Amniotic stem cell (primary cell): ENCODE measurements at regions not wholly inside any gene's neighbourhood (a gene's known extent, or its start where the extent isn't known, plus 50 kb on each side); places are given as distances from the start of the nearest gene placed in this dataset.
"Not testable (repeated sequence)": the region's sequence is repeated elsewhere in the genome, so short reads cannot be mapped to it uniquely, and the experiment has no call there.

ENCODE experiments used
- DNase-seq: peaks from one replicate; lab custom pipeline; 2025; lab: John Stamatoyannopoulos, UW

DNA sequence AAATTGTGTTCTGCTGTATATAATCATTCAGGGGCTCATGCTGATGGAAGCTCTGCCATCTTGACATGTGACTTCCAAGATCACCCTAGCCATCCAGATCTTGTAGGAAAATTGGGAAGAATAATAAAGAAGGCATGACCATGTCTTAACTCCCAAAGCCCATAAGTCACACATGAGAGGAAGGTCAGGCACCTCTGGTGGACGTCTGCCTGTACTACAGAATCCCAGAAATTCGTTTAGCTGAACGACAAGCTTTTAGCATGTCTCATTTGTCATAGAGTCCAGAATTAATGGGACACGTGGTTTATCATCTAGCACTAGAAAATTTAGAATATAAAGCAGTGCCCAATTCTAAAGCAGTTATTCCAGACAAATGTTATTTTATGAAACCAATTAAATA lies 212.7 kb downstream of the CENPC start:
- no peak for DNase-seq

DNA sequence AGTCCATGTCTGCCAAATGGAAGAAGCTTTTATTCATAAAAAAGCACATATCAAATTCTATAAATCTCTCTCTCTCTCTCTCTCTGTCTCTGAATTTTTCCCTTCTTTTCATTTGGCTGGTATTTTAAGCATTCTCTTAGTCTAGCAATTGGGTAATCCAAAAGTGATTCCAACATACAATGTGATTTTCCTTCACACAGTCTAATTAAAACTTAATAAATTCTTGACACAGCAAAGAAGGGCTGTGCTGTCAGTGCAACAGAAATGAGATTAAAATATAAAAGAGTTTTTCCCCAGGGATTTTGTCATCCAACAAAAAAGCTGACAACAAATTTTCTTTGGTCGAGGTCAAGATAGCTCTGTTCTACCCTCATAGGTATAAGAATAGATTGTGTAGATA lies 216.9 kb downstream of the CENPC start:
- no peak for DNase-seq

DNA sequence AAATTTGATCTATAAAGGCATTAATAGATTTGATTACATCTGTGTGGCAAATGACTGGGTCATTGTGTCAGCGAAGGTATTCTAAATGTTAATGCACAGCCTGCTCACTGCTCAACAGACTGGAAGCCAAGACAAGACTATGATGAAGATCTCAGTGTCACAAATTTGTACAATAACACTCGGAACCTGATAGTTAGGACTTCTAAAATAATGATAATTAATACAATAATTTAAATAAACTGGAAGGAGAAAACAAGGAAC lies 217.4 kb downstream of the CENPC start:
- DNase-seq = no peak

DNA sequence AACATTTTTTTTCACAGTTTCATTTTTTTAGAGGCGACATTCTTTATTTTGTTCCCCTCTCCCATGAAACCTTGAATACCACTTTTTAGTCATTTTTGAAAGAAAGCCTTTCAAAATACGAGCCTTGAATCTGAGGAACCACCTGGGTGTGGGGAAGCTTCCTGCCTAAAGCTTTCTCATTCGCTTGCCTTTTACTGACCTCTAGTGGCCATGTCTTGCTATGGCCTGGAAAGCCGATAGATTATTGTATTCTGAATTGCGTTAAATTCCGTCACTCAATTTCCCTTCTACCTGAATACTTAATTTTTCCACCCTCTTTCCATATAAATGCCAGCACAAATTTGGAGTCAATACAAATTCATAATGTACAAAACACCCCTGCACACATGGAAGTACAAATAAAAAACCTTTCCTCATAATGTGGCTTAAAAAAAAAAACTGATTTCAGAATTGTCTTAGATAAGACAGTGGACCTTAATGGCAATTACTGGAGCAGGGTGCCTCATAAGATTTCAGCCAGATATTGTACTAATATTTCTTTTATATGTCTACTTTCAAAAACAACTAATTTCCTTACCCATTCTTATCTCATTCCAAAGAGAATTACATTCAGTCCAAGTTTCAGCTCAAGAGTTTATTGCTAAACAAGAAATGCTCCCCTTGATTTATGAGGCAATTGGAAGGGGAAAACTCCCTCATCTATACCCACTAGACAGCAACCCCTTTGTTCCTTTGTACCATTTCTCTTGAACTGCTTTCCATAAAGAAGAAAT lies 217.9 kb downstream of the CENPC start:
- peak; percentile 32 for DNase-seq

DNA sequence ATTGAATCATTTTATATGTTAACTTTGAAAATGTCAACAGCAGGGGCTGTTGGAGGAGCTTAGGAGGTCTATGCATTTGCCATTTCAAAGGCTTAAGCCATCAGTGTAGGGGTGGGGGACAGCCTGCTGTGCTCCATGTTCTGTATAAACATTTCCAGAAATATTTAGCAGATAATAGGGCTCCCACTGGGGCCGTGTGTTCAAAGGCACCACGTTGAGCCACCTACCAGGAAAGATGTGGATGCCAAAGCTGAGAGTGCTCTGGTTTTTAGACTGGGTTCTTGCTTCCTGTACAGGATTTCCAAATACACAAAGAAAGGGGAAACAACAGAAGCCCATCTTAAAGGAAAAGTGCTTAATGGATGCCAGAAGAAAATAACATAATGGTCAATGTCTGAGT lies 219.5 kb downstream of the CENPC start:
- DNase-seq = no peak

DNA sequence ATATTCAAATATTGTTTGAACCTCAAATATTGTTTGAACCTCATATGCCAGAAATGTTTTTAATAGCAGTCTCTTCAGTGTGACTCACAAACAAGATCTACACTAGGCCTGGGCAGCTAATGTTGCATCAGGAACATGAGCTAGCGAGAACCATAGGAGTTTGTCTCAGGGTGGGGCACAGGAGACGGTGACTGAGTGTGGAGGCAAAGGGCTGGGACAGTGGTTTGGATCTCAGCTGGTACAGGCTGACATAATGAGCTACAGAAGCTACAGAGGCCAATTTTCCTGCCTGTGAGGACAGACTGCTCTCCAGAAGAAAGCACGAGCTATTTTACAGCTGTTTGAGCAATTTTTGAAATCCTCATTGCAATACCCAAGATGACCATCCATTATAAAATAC lies 224.7 kb downstream of the CENPC start:
- DNase-seq = no peak

DNA sequence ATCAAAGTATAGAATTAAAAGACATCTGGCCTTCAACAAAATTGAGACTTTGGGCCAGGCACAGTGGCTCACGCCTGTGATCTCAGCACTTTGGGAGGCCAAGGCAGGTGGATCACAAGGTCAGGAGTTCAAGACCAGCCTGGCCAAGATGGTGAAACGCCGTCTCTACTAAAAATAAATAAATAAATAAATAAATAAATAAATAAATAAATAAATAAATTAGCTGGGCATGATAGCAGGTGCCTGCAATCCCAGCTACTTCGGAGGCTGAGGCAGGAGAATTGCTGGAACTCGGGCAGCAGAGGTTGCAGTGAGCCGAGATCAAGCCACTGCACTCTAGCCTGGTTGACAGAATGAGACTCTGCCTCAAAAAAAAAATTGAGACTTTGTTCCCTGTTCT lies 225.7 kb downstream of the CENPC start:
- not testable (repeated sequence) for DNase-seq

DNA sequence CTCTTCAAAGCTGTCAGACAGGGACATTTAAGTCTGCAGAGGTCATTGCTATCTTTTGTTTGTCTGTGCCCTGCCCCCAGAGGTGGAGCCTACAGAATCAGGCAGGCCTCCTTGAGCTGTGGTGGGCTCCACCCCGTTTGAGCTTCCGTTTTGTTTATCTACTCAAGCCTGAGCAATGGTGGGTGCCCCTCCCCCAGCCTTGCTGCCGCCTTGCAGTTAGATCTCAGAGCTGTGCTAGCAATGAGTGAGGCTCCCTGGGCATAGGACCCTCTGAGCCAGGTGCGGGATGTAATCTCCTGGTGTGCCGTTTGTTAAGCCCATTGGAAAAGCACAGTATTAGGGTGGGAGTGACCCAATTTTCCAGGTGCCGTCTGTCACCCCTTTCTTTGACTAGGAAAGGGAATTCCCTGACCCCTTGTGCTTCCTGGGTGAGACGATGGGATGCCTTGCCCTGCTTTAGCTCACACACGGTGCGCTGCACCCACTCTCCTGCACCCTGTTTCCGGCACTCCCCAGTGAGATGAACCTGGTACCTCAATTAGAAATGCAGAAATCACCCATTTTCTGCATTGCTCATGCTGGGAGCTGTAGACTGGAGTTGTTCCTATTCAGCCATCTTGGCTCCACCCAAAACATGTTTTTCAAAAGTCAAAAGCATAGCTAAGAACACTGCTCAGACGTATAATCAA lies 244.7 kb downstream of the CENPC start:
- DNase-seq = not testable (repeated sequence)

DNA sequence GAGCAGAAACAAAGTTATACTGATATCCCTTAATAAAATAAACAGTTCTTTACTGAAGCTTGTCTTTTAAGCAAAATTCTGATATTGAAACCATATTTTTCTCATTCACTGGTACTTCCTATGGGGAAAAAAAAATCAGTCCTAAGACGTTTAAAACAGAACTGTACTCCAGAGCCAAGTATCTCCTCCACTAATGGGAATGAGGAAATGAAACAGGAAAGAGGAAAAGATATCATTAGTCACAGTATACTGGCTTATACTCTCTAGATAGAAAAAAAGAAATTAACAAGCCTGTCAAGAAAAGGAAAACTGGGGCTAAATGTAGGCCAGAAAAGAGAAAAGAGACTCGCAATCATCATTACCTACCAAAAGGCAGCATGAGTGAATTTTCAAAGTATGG lies 252.7 kb downstream of the CENPC start:
- no peak for DNase-seq

DNA sequence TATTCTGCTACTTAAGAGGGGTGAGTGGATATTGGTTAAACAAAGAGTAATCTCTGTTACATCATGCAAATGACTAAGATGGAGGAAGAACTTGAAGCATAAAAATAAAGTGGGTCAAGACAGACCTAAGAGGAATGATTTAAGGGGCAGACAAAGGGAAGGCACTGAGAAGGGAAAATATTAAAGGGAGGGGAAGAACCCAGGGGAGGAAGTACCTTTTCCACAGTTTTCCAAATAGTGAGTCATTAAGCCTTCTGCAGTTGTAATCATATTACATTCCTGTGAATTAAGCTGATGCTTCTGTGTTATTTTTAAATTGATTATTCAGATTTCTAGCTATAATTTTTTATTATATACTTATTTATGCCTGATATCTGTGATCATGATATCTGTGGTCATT lies 253.3 kb downstream of the CENPC start:
- no peak for DNase-seq

DNA sequence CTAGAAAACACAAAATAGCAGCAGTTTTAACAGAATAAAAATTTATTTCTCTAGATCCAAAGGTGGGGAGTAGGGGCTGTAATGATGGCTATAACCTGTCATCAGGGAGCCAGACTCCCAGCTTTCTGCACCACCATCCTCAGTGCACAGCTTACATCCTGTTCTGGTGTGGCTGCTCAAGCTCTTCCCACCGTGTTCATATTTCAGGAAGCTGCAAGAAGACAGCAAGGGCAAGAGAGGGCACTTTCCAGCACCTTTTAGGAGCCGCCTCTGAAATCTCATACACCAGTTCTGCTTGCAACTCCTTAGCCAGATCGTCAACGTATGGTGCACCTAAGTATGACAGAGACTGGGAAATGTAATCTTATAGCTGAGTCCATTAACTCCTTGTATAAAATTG lies 253.7 kb downstream of the CENPC start:
- DNase-seq = no peak

DNA sequence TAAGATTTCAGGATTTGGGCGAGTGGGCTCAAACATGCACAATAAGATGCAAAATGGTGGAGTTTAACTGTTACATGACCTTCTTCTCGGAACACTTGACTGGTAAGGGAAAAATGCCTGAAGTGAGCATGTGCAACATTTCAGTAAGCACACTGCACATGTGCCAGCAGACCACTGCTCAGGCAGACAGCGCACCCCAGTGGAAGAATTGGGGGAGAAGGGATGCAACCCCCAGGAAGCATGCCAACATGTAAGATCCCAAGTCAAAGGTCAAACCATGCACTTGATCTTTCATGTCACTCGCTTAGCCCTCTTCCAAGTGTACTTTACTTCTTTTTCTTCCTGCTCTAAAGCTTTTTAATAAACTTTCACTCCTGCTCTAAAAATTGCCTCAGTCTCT lies 256.3 kb downstream of the CENPC start:
- DNase-seq = peak; percentile 9

DNA sequence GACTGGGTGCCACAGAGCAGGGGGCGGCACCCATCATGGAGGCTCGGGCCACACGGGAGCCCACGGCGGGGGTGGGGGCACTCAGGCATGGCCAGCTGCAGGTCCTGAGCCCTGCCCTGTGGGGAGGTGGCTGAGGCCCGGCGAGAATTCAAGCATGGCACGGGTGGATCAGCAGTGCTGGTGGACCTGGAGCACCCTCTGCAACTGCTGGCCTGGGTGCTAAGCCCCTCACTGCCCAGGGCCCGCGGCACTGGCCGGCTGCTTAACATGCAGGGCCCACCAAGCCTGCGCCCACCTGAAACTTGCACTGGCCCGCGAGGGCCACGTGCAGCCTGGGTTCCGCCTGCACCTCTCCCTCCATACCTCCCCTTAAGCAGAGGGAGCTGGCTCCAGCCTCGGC lies 258.6 kb downstream of the CENPC start:
- DNase-seq = no peak

DNA sequence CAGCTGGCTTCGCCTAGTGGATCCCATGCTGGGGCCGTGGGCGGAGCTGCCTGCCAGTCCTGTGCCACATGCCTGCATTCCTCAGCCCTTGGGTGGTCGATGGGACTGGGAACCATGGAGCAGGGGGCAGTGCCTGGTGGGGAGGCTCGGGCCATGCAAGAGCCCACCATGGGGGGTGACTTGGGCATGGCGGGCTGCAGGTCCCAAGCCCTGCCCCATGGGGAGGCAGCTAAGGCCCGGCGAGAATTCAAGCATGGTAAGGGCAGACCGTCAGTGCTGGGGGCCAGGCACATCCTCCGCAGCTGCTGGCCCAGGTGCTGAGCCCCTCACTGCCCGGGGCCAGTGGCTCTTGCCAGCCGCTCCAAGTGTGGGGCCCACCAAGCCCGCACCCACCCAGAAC lies 262.6 kb downstream of the CENPC start:
- no peak for DNase-seq

DNA sequence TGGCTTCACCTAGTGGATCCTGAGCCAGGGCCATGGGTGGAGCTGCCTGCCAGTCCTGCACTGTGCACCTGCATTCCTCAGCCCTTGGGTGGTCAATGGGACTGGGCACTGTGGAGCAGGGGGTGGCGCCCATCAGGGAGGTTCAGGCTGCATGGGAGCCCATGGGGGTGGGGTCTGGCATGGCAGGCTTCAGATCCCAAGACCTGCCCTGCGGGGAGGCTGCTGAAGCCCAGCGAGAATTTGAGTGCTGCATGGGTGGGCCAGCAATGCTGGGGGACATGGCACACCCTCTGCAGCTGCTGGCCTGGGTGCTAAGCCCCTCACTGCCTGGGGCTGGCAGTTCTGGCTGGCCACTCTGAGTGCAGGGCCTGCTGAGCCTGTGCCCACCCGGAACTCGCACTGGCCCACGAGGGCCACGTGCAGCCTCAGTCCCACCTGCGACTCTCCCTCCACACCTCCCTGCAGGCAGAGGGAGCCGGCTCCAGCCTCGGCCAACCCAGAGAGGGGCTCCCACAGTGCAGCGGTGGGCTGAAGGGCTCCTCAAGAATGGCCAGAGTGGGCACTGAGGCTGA lies 270.0 kb downstream of the CENPC start:
- DNase-seq = no peak

DNA sequence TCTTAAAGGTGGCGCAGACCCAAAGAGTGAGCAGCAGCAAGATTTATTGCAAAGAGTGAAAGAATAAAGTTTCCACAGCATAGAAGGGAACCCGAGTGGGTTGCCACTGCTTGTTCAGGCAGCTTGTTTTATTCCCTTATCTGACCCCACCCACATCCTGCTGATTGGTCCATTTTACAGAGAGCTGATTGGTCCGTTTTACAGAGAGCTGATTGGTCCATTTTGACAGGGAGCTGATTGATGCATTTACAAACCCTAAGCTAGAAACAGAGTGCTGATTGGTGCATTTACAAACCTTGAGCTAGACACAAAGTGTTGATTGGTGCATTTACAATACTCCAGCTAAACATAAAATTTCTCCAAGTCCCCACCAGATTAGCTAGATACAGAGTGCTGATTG lies 270.6 kb downstream of the CENPC start:
- not testable (repeated sequence) for DNase-seq

DNA sequence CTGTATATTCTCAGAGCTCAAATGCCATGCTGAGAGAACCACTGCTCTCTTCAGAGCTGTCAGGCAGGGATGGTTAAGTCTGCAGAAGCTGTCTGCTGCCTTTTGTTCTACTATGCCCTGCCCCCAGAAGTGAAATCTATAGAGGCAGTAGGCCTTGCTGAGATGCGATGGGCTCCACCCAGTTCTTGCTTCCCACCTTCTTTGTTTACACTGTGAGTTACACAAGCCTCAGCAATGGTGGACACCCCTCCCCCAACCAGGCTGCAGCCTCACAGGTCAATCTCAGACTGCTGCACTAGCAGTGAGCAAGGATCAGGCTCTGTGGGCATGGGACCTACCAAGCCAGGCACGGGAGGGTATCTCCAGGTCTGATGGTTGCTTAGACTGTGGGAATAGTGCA lies 271.6 kb downstream of the CENPC start:
- DNase-seq = no peak

DNA sequence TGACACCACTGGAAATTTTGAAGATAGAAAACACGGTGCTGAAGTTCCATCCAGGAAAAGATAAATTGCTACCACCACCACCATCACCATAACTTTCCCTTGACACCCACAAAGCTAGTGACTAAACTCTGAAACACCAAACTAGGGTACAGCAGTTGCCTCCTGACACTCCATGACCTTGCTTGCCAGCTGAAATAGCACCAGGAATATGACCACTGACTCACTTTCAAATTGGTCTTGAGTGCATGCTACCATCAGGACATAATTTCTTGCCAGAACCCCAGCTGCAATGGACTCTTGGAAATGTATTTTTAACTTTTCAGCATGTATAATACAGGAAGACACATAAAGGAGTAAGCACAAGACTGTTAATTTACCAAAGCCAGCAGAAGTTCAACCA lies 283.3 kb downstream of the CENPC start:
- DNase-seq = no peak

DNA sequence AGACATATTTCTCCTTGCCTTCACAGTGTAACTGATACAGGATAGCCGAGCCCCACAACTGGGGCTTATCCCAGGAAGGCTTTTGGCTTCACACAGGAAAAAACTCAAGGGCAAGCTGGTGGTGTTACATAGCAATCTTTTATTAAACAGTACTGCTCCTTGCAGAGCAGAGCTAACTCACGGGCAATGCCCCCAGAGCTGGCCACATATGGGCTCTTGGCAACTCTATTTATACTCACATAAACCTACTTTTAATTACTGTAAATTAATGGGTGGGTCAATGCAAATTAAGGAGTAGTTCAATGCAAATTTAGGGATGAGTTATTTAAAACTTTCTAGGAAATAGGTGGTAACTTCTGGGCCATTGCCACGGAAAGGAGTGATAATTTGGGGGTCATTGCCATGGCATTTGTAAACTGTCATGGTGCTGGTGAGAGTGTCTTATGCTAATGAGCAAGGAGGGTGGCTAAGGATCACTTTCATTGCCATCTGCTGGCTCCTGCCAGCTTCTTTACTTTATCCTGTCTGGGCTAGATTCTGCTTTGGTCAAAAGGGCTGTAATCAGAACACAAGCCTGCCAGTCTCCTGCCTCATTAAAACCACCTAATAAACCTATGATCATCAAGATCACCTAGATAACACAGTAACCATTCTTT lies 288.8 kb downstream of the CENPC start:
- no peak for DNase-seq

DNA sequence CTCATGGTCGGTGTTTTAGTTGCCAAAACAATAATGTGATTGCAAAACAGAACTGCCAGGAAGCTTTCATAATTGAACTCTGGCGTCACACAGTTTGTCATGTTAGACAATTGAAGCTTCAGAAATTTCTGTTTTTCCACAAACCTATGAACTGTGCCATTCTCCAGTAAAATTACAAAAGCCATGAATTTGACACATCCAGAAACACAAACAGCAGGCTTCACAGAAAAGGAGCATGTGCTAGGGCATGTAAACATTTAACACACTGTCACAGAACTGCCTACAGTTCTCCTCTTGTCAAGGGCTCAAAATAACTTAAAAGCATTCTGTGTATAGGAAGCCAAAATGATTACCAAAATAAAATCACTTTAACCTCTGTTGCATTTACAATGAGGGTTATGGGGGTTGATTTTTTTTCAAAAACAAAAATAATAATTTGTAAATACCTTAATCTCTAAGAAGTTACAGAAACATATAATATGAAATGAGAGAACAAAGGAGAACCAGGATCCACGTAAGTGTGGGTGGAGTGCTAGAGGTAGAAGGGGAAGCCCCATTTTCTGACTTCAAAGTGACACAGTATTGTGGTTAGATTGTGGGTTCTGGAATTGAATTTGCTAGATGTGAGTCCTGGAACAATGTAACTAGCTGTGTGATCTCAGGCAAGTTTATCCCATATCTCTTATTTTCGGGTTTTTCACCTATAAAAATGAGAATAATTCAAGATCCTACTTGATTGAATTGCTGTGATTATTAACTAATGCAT lies 295.0 kb downstream of the CENPC start:
- DNase-seq = no peak

DNA sequence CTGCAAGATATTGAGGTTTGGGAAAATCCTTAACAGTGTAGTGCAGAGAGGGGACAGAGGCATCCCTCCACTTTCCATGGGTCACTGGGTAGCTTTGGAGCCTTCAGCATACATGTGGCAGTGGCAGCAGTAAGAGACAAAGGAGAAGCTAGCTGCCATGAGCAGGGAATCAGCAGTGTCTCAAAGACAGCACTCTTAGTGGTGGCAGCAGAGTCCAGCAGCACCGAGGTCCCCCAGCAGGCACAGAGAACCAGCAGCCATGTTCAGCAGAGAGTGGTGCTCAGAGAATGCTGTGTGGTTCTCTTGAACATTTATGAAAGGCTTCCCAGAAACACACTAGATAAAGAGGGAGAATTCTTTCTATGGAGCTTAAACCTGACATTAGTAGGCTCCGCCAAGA lies 308.5 kb downstream of the CENPC start:
- DNase-seq = no peak

DNA sequence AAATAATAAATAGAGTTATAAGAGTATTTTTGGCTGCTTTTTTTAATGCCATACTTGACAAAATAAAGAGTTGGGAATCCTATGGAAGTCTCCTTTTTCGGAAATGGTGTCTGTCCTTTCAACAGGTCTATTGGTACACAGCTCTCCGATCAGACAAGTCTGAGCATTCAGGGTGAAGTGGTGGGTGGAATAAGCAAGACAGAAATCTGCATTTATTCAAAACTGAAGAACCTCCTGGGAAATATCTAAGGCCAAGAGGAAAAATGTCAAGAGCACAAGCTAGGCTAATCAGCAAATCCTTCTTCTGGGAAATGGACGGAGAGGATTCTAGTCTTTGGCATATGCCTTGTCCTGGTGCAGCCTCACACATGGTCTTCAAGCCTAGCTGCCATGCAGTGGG lies 309.0 kb downstream of the CENPC start:
- DNase-seq = no peak

DNA sequence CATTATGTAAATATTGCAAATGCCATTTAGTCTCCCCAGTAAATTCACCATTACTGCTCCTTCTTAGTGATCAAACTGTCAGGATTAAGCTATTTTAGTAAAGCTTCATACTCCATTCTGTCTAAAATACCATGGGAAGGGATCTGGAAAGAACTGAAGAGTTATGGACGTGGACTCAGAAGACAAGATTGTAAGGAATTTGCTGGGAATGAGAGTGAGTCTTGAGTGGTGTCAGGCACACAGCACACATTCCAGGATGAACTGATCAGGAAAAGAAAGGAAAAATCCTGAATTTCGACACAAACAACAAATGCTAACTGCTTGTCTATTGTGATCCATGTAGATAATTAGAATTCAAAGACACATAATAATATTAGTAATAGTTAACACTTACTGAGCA lies 311.0 kb downstream of the CENPC start:
- DNase-seq = peak; percentile 12
